GM18508 (cell line): ENCODE measurements at regions not wholly inside any gene's neighbourhood (a gene's known extent, or its start where the extent isn't known, plus 50 kb on each side); places are given as distances from the start of the nearest gene placed in this dataset.

Experiments
- ATAC-seq: cut with Tn5 transposase; IDR thresholded peaks from one replicate; pipeline ENCODE4 v1.9.1; 2021; ENCODE audit warnings: moderate number of reproducible peaks; ENCODE audit not compliant: insufficient read depth, unreplicated experiment

DNA sequence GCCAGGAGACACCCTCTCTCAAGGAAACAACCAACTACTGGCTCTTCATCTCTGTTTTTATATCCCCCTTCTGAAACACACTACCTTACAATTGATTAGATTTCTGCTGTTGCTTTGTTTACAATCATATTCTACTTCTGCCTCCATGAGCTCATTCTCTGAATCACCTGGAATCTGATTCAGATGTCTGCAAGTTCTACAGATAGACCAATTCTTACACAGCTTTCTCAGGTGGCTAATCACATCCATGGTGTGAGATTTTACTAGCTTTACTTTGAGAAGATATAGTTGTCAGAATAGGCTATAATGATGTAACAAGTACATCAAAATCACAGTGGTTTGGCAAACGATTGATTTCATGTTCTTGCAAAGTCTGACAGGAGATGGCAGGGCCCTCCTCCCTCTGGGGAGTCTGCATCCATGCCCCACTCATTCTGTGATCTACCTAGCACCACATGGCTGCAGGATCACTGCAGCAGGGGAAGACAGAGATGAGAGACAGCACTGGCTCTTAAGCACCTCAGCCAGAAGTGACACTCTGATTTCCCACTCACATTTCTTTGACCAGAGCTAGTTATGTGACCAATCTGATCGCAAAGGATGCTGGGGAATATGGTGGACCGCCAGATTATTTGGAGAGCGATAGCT is 243.7 kb downstream of the FOXO1 start:
- no peak for ATAC-seq

DNA sequence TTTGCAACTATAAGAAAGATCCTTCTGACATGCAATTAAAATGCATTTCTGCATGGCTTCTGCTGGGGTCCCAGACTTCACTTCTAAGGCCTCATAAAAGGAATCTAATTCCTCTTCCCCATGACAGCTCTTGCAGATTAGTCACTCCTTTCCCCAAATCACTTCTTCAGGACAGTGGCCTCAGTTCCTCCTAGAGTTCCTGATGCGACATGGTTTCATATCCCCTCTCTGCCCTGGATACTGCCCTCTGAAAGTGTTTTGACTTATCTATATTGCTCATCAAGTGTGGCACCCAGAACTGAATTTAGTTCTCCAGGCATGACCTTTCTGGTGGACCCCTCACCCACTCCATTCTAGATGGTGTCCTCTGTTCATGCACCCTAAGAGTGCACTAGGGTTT is 238.1 kb downstream of the FOXO1 start:
- ATAC-seq = no peak

DNA sequence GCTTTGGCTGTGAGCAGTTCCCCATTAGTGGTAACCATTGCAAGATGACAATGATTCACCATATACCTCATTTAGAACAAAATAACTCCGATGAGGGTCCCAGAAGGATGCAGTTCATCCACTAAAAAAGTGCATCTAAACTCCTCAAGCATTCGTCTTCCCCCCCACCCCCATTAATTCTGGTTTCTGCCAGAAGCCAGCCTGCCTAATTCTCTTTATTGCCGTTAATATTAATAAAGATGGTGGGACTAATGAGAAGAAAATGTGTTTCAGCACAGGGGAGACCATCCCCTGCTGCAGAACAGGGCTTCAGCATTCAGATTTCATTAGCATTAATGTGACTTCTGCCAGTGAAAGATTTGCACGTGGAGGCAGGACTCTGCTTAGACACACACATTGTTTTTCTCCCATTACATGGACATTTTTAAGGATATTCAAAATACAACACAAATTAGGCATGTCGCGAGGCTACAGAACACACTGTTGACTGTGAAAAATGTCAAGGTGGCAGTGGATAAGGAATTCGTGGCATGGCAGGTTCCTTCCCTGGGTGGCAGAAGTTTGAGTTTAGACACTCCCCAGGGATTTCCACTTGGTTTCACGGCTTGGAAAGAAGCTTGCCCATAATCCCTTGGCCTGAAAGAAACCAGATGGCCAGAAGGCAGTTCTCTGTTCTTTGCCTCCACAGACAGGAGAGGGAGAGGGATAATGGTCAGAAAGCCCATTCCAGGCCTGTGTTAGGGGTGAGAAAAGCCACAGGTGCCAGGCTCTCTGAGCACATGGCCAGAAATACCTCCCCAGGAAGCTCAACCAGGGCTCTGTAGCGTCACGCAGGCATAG is 236.5 kb downstream of the FOXO1 start:
- ATAC-seq = no peak

DNA sequence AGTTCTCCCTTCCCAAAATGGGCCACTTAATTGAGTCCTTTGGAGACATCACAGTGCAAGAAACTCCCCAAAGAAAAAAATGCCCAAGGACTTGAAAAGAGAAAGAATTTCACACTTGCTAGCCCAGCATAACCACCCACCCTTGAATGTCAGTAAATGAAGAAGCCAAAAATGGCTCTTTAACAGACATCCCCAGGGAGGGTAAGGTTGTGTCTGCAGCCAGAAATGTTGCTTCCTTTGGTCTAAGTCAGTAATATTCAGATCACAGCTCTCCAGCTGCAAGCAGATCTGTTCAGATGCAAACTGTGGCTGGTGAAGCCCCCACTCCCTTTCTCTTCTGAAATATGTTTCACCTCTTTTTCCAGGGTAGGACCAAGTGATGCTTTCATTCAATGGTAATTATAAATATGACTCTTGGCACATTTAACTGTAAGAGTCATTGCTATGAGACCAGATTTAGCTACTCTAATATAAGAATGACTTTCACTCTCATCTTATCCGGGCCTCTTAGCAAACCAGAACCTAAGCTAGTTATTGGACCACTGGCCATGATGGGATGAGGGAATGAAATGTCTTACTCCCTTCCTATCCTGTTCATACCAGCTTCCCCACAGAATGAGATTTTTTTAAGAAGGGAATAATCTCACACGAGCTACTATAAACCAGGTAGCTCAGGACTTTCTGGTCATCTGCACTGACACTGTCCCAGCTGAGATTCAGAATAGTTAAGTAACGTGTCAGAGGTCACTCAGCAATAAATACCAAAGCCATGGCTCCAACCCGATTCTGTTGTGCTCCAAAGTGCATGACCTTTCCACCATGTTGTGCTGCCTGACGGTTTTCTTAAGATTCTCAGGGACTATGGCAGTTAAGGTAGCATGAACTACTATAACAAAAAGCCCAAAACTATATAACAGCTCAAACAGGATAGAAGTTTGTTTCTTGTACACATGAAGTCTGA is 234.1 kb downstream of the FOXO1 start:
- ATAC-seq = peak; percentile 35

DNA sequence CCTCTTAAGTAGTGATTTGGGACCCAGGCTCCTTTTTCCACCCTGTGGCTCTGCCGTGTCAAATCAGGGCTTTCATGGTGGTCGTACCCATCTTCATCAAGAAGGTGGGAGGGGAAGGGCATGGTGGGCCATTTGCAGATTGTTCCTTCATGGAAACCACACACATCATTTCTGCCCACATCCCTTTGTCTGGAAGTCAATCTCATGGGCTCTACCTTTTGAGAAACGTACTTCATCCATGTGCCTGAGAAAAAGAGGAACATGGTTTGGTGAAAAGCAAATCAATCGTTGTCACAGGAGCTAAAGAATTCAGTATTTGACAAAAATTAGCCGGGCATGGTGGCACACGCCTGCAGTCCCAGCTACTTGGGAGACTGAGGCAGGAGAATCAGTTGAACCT is 233.4 kb downstream of the FOXO1 start:
- ATAC-seq = no peak

DNA sequence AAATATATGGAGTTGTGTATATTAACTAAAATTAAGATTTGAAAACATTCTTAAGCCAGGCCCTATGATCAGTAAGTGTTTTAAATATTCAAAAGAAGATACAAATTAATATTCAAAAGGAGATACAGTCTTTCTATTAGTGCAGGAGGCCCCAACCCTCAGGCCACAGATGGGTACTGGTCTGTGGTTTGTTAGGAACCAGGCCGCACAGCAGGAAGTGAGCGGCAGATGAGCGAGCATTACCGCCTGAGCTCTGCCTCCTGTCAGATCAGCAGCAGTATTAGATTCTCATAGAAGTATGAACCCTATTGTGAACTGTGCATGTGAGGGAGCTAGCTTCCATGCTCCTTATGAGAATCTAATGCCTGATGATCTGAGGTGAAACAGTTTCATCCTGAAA is 232.9 kb downstream of the FOXO1 start:
- no peak for ATAC-seq

DNA sequence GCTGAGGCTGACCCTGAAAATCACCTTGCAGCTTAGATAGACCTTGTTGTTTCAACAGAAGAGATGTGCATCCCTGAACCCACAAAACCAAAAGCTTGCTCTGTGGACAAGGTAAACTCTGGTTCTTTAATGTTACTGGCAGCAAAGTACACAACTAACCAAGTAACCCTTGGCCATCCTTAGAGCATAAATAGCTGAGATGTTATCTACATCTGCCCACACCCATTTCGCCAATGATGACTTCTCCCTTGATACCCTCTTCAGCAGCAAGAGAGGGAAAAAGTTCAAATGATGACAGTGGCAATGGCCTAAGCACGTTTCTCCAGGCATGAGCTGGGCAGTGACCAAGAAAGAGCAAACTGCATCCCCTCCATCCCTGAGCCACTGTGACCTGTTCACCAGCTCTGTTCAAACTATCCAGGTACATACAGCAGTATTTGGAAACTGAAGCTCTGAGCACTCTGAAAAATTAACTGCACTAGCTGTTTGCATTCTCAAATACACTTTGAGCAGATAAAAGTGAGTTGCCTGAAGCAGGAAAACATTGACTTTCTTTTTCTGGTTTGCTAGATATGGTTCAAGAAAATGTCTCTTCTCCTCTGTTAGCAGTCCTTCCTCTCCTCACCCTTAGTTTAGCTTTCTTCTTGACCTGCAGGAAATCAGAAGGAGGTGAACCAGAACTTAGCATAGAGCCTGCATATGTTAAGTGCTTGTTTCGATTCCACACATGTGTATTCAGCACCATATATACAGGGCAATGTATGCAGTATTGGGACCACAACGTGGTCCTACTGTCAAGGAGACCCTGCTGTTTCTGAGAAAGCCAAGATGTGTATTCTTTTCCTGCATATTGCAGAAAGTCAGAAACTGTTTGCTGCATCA is 231.7 kb downstream of the FOXO1 start:
- no peak for ATAC-seq

DNA sequence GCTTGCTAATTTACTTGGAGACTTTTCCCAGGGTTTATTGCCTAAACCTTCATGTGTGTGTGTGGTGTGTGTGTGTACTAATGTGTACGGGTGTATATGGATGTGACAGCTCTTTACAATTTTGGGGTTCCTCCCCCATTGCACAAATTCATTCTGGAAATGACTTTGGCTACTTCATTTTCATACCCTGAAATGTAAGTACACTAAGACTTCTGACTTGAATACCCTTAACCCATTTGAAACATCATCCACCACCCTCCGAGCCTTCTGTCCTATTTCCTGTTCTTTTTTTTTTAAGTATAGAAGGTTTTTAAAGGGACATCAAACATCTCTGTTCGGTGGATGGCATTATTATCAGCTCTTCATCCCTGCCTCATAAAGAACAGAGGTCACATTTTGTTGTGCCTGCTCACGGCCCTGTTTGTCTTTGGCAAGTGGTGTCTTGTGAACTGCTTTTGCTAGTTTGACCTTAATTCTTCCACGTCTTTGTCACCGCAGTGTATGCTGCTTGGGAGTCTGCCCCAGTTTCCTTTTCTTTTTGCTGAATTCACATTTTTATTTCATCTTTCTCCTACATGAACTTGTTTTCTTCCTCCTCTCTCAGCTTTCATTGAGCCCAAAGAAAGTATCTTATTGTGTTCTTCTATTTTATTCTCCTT is 228.3 kb downstream of the FOXO1 start:
- ATAC-seq = no peak

DNA sequence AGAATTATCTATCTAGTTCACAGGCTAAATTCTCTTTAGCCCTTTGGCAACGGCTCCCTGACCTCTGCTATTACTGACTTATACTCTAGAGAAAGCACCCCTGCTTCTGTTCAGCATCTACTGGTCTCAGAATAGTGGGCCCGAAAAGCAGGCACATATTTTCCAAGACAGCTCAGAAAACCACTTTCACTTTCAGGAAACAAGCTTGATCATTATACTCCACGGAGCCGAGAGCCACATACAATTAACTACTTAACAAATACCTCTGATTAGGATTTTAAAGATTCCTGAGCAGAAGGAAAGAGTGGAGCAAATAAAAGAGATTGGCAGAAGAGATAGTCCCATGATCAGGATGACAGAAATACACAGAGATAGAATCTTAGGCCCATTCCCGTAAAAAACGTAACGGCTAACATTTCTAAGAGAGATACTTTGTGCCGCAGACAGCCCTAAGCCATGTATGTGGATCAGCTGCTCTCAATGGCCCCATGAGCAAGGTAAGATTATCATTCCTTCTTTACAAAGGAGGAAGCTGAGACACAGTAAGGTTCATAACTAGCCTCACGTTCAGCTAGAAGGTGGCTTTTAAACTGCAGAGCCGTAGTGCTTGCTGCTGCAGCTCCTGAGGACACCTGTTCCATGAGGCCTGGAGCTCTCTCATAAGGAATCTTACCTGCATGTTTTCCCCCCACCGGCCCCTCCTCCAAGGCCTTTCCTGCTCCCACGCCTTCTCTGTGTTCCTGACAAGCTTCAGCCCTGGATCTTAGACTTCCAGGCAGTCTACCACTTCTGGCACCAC is 227.2 kb downstream of the FOXO1 start:
- no peak for ATAC-seq

DNA sequence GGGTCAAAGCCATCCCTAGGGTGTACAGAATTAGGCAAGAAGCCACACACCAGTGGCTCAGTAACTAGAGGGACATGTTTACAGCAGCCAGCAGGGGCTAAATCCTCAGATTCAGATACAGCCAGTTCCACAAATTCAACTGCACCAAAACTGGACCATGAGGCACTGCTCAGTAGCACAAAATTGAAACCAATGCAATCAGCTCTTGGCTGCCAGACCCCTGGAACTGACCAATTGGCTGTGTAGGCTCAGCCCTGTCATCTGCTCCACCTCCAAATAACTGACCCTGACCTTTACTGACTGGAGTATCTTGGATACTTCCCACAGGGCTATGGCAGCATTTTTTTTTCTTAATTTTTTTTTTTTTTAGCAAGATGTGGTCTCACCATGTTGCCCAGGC is 226.5 kb downstream of the FOXO1 start:
- no peak for ATAC-seq

DNA sequence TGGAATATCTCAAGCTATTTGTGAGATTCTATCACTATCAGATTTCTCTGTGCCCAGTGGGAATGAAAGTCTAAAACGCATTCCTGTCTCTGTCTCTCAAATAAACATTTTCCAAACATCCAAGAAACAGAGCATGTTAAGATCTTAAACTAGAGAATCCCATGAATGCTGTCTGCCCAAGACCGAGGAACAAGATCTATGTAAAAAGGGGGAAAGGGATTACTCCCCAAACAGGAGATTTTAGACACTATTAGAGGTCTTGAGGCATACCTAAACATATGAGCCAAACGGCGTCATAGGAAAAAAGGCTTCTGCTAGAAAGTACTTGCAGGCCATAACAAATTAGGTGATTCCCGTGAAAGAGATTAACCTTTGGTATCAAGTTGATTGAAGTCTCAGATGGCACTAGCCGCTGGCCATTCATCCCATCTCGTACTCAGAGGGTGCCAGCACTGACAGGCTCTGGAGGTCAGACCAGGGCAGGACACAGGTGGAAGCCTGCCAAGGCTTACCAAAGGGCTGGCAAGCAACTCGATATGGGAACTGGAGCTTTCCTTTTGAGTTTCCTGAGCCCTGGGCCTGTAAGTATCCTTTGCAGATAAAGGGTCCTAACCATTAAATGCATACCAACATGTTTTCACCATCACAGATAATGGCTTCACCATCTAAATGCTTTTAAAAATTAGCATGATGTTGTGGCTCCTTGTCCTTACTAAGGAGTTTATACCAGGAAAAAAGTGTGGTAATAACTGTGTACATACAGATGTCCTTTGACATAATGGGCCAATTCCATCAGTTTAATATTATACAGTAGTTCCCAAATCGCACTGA is 225.2 kb downstream of the FOXO1 start:
- ATAC-seq = no peak

DNA sequence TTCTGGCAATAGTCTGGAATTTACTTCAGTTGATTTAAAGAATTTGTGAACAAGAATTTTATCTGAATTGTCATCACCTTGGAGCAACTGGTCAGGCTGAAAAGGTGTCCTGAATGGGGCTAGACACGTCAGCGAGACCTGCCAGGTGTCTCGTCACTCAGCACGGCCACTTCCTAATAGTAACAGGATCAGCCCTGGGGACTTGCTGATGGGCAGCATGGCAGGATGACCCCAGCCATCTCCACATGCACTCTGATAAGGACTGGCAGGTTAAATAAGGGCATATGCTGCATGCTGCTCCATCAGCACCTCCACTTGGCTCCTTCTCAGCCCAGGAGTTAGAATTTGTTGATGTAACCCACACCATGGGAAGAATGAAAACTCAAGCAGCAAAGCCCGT is 224.2 kb downstream of the FOXO1 start:
- no peak for ATAC-seq

DNA sequence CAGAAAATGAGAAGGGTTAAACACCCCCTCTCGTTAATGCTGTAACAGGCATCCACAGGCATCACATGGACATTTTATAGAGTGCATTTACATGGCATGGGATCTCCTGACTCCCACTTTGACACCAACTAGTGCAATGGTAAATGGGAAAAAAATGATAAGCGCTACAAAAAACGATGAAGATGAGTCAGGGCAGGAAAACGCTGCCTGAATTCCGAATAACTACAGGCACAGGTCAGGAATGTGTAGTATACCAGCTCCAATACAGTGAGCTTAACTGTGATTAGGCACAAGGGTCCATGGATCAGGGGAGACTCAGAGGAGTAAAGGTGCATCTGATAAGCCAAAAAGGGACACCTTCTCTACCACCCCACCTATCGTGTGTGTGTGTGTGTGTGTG is 223.6 kb downstream of the FOXO1 start:
- ATAC-seq = no peak

DNA sequence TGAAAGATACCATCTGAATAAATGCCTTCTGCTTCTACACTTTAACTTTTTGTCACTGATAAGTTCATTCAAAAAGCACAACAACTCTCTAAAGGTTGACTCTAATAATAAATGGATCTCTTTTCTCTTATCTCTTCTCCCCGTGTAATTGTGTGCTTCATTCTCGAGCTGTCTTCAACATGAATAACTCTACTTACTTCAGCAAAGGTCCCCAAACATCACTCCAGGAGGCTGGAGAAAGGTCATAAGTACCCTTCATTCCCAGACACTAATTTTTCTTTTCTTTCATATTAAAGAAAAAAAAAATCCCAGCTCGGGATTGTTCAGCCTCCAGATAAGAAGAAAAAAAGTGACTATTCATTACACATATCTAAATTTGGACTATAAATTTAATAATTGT is 222.2 kb downstream of the FOXO1 start:
- no peak for ATAC-seq

DNA sequence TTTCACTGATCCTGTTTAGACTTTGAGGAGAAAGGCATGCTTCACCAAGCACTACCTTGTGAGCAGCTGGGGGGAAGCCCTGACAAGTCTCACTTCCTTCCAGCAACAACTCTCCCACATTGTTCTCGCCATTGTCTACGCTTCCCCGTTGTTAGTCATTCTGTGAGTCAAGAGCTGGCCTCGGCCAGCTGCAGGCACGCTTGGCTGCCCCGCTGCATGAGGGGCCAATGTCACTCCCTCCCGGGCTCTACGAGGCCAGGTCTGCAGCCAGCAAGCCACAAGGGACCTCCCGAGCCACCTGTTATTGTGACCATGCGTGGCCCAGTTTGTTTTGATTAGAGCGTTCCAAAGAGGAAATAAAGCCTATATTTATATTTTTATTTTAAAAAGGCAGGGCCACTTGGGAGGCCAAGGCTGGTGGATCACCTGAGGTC is 220.9 kb downstream of the FOXO1 start:
- peak; percentile 98 for ATAC-seq

DNA sequence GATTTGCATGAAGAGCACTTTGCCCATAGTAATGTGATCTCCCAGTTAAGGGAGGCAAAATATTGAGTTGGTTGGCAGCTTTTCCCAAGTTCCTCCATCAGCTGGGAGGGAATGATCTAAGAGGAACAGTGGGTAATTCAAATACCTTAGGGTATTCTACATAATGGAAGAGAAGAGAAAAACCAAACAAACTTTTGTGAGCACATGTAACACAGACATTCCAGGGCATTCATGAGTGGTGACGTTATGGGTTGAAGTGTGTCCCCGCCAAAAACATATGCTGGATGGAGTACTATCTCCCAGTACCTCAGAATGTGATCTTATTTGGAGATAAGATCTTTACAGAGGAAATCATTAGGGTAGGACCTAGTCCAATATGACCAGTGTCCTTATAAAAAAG is 220.1 kb downstream of the FOXO1 start:
- no peak for ATAC-seq

DNA sequence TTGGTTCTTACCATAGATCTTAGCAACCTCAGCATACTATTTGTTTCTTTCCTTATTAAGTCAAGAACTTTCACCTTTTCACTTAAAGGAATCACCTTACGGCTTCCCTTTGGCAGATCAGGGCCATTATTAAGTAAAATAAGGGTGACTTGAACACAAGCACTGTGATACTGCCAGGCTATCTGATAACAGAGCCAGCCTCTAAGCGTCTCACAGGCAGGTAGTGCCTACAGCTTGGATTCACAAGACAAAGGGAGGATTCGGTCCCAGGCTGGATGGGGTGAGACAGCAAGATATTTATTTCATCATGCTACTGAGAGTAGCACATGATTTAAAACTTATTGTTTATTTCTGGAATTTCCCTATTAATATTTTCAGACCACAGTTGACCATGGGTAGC is 218.6 kb downstream of the FOXO1 start:
- ATAC-seq = no peak
